Erythroblast (primary cell): ENCODE measurements at regions not wholly inside any gene's neighbourhood (a gene's known extent, or its start where the extent isn't known, plus 50 kb on each side); places are given as distances from the start of the nearest gene placed in this dataset.

ENCODE experiments used
- DNase-seq, 2 experiments: peaks; one replicate each; lab custom pipeline; 2025; lab: John Stamatoyannopoulos, UW
- GATA1 ChIP-seq: IDR thresholded peaks from 2 replicates; pipeline ENCODE4 v1.6.1; 2011; ENCODE audit warnings: low read depth, mild to moderate bottlenecking, control low read depth, low read length, moderate library complexity
- POLR2A ChIP-seq: IDR thresholded peaks from 2 replicates; pipeline ENCODE4 v1.6.1; 2011; ENCODE audit warnings: mild to moderate bottlenecking, low read length

DNA sequence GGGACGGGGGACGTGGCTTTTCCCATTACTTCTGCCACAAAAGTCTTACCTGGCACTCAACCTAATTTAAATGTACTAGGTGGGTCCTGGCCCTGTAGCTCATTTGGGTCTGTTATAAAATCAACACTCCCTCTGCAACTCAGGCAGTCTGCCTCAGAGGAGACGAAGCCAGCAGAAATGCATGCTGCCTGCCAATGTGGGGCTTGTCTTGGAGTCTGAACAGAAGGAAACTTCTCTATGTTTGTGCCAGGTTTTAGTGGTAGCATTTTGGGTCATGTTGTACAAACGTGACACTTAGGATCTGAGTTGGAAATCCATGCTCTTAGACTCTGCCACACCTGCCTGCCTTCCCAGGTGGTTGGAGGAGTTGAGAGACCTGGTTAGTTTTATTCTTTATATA, 292.5 kb upstream of the FAM98A start:
- DNase-seq, result no peak
- TF ChIP-seq GATA1 (no peak), POLR2A (no peak)

- TF ChIP-seq POLR2A (no peak), GATA1 (no peak)
- DNase-seq, result no peak
Measured at GRCh38 chr2:33890686-33891085, 291.6 kb upstream of the FAM98A start.

DNA sequence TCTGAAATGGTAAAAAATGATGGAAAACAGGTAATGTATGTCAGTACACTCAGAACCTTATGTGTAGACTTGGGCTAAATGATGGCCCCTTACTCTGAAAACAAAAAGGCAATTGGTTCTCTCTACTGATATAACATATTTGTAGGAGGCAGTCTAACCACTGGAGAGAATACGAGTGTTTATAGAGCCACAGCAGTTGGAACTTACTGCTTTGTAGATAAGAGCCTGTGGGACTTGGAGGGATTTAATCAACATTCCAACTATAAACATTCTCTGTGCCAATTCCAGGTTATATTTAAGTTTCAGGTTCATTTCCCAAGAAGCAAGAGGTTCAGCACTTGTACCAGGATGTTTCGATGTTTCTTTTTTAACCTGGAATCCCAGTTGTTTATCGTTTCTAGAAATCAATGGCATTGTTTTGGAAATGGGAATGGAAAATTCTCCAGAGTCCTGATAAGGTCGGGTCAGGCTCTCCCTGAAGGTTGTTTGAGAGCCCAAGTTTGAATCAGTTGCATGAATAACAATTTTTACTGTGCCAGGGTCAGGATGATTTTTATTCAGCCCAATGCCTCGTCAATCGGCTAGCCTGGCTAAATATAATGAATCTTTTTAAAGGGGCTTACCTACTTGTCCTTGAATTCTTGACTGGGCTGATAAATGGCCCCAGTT, 278.4 kb upstream of the FAM98A start:
- DNase-seq, result no peak
- no peak for TF ChIP-seq POLR2A
- TF ChIP-seq GATA1, result no peak

GRCh38 chr2:33873076-33873605, 274.0 kb upstream of the FAM98A start:
- no peak for DNase-seq

GRCh38 chr2:33859811-33860461, 260.8 kb upstream of the FAM98A start:
- no peak for DNase-seq

More at GRCh38 chr2:33873076-33873605, 274.0 kb upstream of the FAM98A start:
- no peak for TF ChIP-seq GATA1
- no peak for TF ChIP-seq POLR2A

GRCh38 chr2:33859176-33859575, 260.1 kb upstream of the FAM98A start:
- TF ChIP-seq GATA1 (no peak), POLR2A (no peak)
- DNase-seq, result no peak

More at GRCh38 chr2:33859811-33860461, 260.8 kb upstream of the FAM98A start:
- TF ChIP-seq POLR2A (no peak), GATA1 (no peak)

DNA sequence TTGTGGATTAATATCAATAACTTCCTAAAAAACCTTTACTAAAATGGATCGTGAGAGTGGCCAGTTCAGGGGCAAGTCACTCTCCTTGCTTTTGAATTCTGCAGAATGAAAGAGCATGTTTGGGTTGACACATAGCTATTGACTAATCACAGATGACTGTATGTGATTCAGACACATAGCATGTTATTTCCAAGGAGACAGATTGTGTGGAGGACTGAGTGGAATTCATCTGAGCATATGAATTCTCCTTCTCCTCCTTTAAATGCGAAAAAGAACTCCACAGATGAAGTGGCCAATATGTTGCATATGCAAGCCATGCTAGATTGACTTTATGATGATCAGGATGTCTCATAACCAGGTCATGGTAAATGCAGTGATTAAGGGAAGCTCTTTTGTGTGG, 249.4 kb upstream of the FAM98A start:
- no peak for TF ChIP-seq GATA1
- TF ChIP-seq POLR2A, result no peak
- DNase-seq, result no peak

- no peak for DNase-seq
- no peak for TF ChIP-seq GATA1
- TF ChIP-seq POLR2A, result no peak
Measured at GRCh38 chr2:33839791-33840190, 240.7 kb upstream of the FAM98A start.

GRCh38 chr2:33836628-33837027, 237.5 kb upstream of the FAM98A start:
- DNase-seq, result no peak
- TF ChIP-seq POLR2A, result no peak

- TF ChIP-seq GATA1 (no peak), POLR2A (no peak)
- DNase-seq, result no peak
Measured at GRCh38 chr2:33835911-33836310, 236.8 kb upstream of the FAM98A start.

GRCh38 chr2:33822964-33823363, 223.9 kb upstream of the FAM98A start:
- no peak for TF ChIP-seq GATA1
- TF ChIP-seq POLR2A, result no peak
- DNase-seq, result no peak

GRCh38 chr2:33812707-33813106, 213.6 kb upstream of the FAM98A start:
- DNase-seq, result peak in 1 of 2 experiments; percentile 19
- TF ChIP-seq POLR2A (no peak), GATA1 (no peak)

DNA sequence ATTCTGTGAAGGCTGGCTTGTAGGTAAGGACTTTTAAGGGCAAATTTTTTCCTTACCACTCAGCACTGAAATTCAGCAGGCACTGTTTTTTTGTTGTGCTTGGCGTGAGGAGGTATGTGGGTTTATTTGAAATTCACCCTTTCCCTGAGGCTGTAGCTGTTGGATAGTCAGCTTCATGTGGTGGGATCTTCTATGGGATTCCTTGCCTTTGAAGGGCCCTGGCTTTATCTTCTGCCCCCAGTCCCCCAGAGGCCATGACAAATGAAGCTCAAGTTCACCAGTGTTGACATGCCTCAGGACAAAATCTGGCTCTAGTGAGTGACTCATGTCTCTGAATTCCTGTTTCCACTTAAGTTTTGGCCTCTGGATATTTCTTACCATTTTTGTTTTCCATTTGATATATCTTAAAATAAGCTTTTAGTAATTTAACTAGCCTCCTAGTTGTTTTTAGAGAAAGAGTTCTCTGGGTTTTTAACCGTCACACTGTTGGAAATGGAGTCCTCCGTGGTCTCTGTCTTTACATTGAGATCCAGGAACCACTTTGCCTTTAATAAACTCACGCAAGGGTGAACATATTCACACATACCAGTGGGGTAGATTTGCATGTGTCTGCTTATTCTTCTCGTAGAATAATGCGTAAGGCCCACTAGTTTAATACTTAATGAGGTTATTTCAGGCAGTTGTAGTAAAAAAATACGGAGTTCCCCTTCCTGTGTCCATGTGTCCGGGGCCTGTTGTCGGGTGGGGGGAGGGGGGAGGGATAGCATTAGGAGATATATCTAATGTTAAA, 211.1 kb upstream of the FAM98A start:
- TF ChIP-seq POLR2A (no peak), GATA1 (no peak)
- no peak for DNase-seq

DNA sequence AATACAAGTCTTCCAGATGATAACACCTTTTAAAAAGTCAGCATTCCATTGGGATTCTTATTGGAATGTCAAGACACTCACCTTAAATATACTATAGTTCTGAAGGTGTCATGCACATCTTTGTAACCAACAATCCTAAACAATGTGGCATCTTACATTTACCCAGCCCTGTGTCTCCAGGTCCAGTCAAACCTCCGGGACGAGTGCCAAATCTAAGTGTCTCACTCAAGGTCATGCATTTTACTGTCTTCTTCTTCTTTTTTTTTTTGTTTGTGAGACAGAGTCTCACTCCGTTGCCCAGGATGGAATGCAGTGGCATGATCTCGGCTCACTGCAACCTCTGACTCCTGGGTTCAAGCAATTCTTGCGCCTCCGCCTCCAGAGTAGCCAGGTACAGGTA, 206.9 kb upstream of the FAM98A start:
- no peak for DNase-seq
- TF ChIP-seq GATA1 (no peak), POLR2A (no peak)
